Fibroblast of pulmonary artery (primary cell): ENCODE measurements at regions not wholly inside any gene's neighbourhood (a gene's known extent, or its start where the extent isn't known, plus 50 kb on each side); places are given as distances from the start of the nearest gene placed in this dataset.

Source experiments
- DNase-seq: peaks from one replicate; pipeline ENCODE4 v3.0.0-alpha.2; 2010; ENCODE audit warnings: low read depth
- H3K4me3 ChIP-seq: replicated peaks from 2 replicates; pipeline ENCODE4 v1.5.1; 2011; ENCODE audit warnings: low read depth, mild to moderate bottlenecking, control low read depth, low read length, moderate library complexity
- TF ChIP-seq, protein P1 (sequence below): IDR thresholded peaks from 2 replicates; pipeline ENCODE4 v1.5.1; 2011; ENCODE audit warnings: mild to moderate bottlenecking, control low read depth, low read length, inconsistent platforms; ENCODE audit errors: missing control alignments

DNA sequence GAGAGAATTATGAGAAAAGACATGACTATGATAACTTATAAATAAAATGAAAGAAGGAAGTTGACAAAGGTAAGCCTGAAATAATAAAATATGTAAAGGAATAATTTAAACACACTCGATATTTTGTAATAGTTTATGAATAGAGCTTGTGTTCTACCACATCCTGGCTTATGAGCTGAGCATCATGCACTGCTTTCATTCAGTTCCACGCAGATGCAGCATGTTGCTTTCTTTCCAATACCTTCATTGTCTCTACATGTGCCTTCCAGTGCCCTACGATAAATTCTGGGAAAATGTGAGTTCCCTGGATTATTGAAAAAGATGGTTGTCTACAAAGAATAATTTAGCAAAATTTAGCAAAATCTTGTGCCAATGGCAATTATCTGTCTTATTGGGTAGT lies 398.9 kb upstream of the SEMA3C start:
- DNase-seq, result no peak
- TF ChIP-seq, protein P1, sequence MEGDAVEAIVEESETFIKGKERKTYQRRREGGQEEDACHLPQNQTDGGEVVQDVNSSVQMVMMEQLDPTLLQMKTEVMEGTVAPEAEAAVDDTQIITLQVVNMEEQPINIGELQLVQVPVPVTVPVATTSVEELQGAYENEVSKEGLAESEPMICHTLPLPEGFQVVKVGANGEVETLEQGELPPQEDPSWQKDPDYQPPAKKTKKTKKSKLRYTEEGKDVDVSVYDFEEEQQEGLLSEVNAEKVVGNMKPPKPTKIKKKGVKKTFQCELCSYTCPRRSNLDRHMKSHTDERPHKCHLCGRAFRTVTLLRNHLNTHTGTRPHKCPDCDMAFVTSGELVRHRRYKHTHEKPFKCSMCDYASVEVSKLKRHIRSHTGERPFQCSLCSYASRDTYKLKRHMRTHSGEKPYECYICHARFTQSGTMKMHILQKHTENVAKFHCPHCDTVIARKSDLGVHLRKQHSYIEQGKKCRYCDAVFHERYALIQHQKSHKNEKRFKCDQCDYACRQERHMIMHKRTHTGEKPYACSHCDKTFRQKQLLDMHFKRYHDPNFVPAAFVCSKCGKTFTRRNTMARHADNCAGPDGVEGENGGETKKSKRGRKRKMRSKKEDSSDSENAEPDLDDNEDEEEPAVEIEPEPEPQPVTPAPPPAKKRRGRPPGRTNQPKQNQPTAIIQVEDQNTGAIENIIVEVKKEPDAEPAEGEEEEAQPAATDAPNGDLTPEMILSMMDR, result no peak
- H3K4me3 ChIP-seq, result no peak overlapping the region

DNA sequence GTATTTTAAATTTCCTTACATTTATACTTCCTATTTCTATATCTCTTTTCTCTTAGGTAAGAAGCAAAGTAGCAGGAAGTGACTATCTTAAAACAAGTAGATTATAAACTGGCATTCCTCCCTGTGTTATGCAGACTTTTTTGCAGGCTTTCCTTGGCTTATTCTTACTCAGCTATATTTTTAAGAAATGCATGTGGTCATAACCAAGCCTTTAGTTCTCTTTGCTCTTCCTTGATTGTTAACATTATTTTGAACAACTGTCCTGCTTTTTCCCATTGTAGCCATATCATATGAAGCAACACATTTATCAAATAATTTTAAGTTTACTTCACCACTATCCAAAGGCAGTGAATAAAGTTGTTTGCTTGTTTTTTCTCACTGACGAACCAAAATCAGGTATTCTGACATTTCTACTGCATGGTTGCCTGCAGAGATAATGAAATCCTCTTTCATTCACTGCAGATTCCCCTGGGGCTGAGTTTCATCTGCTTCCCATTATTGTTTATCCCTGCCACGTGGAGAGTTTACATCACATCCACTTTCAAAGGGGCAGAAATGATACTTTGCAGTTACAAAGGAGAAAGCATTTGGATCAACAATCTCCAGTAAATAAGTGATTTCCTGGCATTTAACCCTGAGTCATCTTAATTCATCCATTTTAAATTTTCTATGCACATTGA lies 389.9 kb upstream of the SEMA3C start:
- peak; percentile 28 for DNase-seq
- no peak overlapping the region for H3K4me3 ChIP-seq
- TF ChIP-seq, protein P1, result no peak

GRCh38 chr7:81301815-81302214 lies 383.0 kb upstream of the SEMA3C start:
- DNase-seq, result no peak
- TF ChIP-seq, protein P1, result no peak
- no peak overlapping the region for H3K4me3 ChIP-seq

GRCh38 chr7:81300753-81301152 lies 381.9 kb upstream of the SEMA3C start:
- no peak overlapping the region for H3K4me3 ChIP-seq
- no peak for DNase-seq
- TF ChIP-seq, protein P1, result no peak

GRCh38 chr7:81299711-81300110 lies 380.9 kb upstream of the SEMA3C start:
- H3K4me3 ChIP-seq, result no peak overlapping the region
- TF ChIP-seq, protein P1, result no peak
- peak; percentile 17 for DNase-seq

- peak overlapping the region; percentile 10 for H3K4me3 ChIP-seq
- DNase-seq, result peak; percentile 96
- TF ChIP-seq, protein P1, result no peak
These were observed 380.3 kb upstream of the SEMA3C start for GRCh38 chr7:81298951-81299666.
